BJ (cell line): ENCODE measurements at regions not wholly inside any gene's neighbourhood (a gene's known extent, or its start where the extent isn't known, plus 50 kb on each side); places are given as distances from the start of the nearest gene placed in this dataset.

Source experiments
- CTCF ChIA-PET: fragments of 350-600 bp; formaldehyde crosslinking; extraction: SDS; loops from one replicate; lab custom pipeline; 2021; ENCODE audit warnings: antibody characterized with exemption, inconsistent platforms; lab: Yijun Ruan, JAX
- POLR2A ChIA-PET: fragments of 300-600 bp; sonication (Branson Sonifier 250); formaldehyde crosslinking; extraction: SDS; loops from one replicate; lab custom pipeline; 2021; ENCODE audit warnings: antibody characterized with exemption; lab: Charles Lee
- DNase-seq: peaks from one replicate; pipeline ENCODE4 v3.0.0-alpha.2; 2011; ENCODE audit warnings: low read depth
- H3K27me3 ChIP-seq: 2 replicates; pipeline ENCODE4 v1.6.0; 2011; ENCODE audit warnings: low read length; ENCODE audit not compliant: control insufficient read depth, insufficient read depth
- H3K36me3 ChIP-seq: 2 replicates; pipeline ENCODE4 v1.5.1; 2011; ENCODE audit warnings: low read length; ENCODE audit not compliant: control insufficient read depth, insufficient read depth
- H3K4me3 ChIP-seq: 2 replicates; pipeline ENCODE4 v1.5.1; 2011; ENCODE audit warnings: low read depth, mild to moderate bottlenecking, control low read depth, low read length
- TF ChIP-seq, protein P1 (sequence below): IDR thresholded peaks from 2 replicates; pipeline ENCODE4 v1.5.1; 2011; ENCODE audit warnings: low read depth, mild to moderate bottlenecking, control low read depth, inconsistent platforms, low read length, moderate library complexity; ENCODE audit not compliant: insufficient read depth

DNA sequence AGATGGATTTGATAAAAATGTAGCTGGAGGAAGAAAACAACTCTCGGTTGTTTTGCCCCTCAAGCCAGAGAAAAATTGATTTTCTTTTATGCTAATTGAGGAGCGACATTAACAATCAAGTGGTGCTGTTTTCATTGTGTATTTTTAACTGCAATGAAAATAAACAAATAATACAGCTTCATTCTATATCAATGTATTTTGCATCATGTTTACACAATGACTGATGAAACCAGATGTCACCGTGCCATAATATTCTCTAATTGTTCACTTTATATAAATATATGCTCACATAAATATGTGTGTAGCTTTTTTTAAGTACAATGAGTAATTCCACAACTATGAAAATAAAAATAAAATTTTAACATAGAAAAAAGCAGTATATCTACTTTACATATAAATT lies 139.0 kb upstream of the PRDM9 start:
- TF ChIP-seq, protein P1, sequence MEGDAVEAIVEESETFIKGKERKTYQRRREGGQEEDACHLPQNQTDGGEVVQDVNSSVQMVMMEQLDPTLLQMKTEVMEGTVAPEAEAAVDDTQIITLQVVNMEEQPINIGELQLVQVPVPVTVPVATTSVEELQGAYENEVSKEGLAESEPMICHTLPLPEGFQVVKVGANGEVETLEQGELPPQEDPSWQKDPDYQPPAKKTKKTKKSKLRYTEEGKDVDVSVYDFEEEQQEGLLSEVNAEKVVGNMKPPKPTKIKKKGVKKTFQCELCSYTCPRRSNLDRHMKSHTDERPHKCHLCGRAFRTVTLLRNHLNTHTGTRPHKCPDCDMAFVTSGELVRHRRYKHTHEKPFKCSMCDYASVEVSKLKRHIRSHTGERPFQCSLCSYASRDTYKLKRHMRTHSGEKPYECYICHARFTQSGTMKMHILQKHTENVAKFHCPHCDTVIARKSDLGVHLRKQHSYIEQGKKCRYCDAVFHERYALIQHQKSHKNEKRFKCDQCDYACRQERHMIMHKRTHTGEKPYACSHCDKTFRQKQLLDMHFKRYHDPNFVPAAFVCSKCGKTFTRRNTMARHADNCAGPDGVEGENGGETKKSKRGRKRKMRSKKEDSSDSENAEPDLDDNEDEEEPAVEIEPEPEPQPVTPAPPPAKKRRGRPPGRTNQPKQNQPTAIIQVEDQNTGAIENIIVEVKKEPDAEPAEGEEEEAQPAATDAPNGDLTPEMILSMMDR: no peak
- ChIA-PET POLR2A (no interaction called here), CTCF (no interaction called here)
- DNase-seq: no peak
- Histone ChIP-seq H3K36me3 (no peaks in the 10 kb centered on the region), H3K4me3 (no peak overlapping the region), H3K27me3 (no peaks in the 10 kb centered on the region)

DNA sequence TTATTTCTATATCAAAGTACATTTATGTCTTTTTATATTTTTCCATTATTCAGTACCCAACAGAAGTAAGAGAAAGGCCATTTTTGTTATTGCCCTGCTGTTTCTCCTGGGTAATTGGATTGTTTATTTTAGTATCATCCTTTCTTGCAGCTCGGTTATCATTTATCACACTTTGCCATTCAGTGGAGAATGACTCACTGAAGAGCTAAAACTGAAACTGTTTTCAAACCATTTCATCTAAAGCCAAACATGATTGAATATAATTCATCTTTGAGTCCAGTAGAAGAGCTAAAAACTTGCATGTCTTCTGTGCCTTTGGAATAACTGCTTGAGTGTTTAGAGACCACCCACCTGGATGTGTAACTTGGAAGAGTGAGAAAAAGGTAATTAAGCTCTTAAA lies 139.5 kb upstream of the PRDM9 start:
- TF ChIP-seq, protein P1: no peak
- POLR2A ChIA-PET: no interaction called here
- H3K4me3 ChIP-seq: no peak overlapping the region

DNA sequence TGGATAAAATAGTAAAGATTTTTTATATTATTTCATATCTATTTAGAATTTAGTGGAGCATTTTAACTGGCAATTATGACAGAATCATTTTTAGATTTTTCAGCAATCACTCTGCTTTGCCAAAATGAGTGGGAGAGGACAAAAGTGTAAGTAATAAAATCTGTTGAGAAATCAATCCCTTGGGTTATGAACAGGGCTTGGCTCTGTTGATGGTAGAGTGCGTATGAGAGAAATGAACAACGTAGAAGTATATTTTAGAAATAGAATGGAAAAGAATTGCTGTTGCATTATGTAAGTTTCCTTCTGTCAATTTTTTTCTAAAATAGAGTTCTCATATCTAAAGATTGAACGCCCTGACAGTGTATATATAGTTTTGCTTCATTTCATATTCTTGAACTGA lies 154.1 kb upstream of the PRDM9 start:
- no peaks in the 10 kb centered on the region for H3K27me3 ChIP-seq
- DNase-seq: no peak
- TF ChIP-seq, protein P1: no peak
- H3K36me3 ChIP-seq: no peaks in the 10 kb centered on the region
- ChIA-PET CTCF (no interaction called here), POLR2A (no interaction called here)
- no peak overlapping the region for H3K4me3 ChIP-seq

More for the DNA sequence above, 139.5 kb upstream of the PRDM9 start:
- no peak for DNase-seq
- Histone ChIP-seq H3K27me3 (no peaks in the 10 kb centered on the region), H3K36me3 (no peaks in the 10 kb centered on the region)
- CTCF ChIA-PET: no interaction called here

DNA sequence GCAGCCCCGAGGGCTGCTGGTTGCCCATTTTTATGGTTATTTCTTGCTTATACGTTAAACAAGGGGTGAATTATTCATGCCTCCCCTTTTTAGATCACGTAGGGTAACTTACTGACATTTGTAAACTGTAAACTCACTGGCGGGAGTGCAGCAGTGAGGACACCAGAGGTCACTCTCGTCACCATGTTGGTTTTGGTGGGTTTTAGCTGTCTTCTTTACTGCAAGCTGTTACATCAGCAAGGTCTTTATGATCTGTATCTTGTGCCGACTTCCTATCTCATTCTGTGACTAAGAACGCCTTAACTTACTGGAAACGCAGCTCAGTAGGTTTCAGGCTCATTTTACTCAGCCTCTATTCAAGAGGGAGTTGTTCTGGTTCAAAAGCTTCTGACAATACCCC lies 155.0 kb upstream of the PRDM9 start:
- H3K4me3 ChIP-seq: no peak overlapping the region
- POLR2A ChIA-PET: no interaction called here
- TF ChIP-seq, protein P1: no peak
- H3K27me3 ChIP-seq: no peaks in the 10 kb centered on the region
- no peaks in the 10 kb centered on the region for H3K36me3 ChIP-seq
- CTCF ChIA-PET: no interaction called here
- no peak for DNase-seq

DNA sequence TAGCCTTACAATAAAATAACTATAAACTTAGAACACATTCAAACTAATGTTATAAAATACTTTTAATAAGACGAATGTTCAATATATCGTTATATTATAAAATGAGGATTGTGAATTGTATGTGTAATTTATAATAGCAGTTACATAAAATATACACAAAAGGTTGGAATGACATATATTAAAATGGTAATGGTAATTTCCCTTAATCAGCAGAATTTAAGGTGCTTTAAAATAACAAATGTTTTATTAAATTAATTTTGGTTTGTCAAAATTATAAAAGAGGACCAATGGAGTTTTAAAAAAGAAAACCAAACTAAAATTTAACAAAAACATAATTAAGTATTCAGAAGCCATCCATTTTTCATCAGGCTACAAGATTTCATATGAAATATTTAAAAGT lies 164.3 kb upstream of the PRDM9 start:
- DNase-seq: no peak
- ChIA-PET POLR2A (no interaction called here), CTCF (no interaction called here)
- Histone ChIP-seq H3K27me3 (no peaks in the 10 kb centered on the region), H3K36me3 (no peaks in the 10 kb centered on the region), H3K4me3 (no peak overlapping the region)
- TF ChIP-seq, protein P1: no peak
